K562 (cell line): ENCODE measurements at regions not wholly inside any gene's neighbourhood (a gene's known extent, or its start where the extent isn't known, plus 50 kb on each side); places are given as distances from the start of the nearest gene placed in this dataset.

Source experiments
- ATAC-seq: fragments of 200-7000 bp; cut with Tn5 transposase; 3 replicates; pipeline ENCODE4 v1.9.1; 2020; ENCODE audit warnings: moderate library complexity
- BruUV-seq: library from RNA; stranded (reverse); fragments of 400-500 nt; replicated peaks from 2 replicates; lab custom pipeline; 2021; lab: Mats Ljungman, UMichigan
- CTCF ChIA-PET: fragments of 300-600 bp; formaldehyde crosslinking; extraction: SDS; loops from one replicate; lab custom pipeline; 2021; ENCODE audit warnings: low intra/inter-chr PET ratio; lab: Yijun Ruan, JAX
- POLR2A ChIA-PET: fragments of 300-600, 350-650 bp; sonication (Branson Sonifier 250); formaldehyde crosslinking; extraction: SDS; loops from one replicate; lab custom pipeline; 2021; ENCODE audit warnings: antibody characterized with exemption, inconsistent platforms; lab: Yijun Ruan, JAX
- DNase-seq, 4 experiments: peaks; one replicate each; pipeline versions ENCODE4 v3.0.0 to v3.0.0-alpha.2; 2011 to 2018; ENCODE audit warnings: low spot score in 3 of 4, mixed read lengths in 3 of 4; ENCODE audit errors: extremely low read depth in 1 of 4
- FAIRE-seq: peaks from 2 replicates; lab custom pipeline; 2011; peaks lifted over from hg19 to GRCh38; lab: Jason Lieb, UNC
- H2AFZ ChIP-seq: 2 replicates; pipeline ENCODE4 v1.6.0; 2011; ENCODE audit warnings: low read depth, low read length, control low read depth, inconsistent platforms
- H3K27ac ChIP-seq: fragments of 200-600 bp; 3 replicates; pipeline ENCODE4 v1.8.0; 2011; ENCODE audit warnings: low read depth, mild to moderate bottlenecking, control low read depth, inconsistent platforms, low read length, moderate library complexity, mixed read lengths; ENCODE audit errors: extremely low read depth
- H3K27me3 ChIP-seq, 2 experiments: fragments of 300-600 bp in 1 of 2; 2 replicates in 1 of 2; 3 replicates in 1 of 2; pipeline versions ENCODE4 v1.6.0 to v1.8.0; 2011; ENCODE audit warnings: inconsistent platforms in 2 of 2, low read length in 2 of 2, mild to moderate bottlenecking in 1 of 2, mixed read lengths in 1 of 2, moderate library complexity in 1 of 2; ENCODE audit not compliant: control insufficient read depth in 2 of 2, insufficient read depth in 2 of 2
- H3K36me3 ChIP-seq: fragments of 300-600 bp; 3 replicates; pipeline ENCODE4 v1.8.0; 2011; ENCODE audit warnings: mild to moderate bottlenecking, low read length, inconsistent platforms; ENCODE audit not compliant: control insufficient read depth, insufficient read depth
- H3K4me1 ChIP-seq, 2 experiments: fragments of 200-600 bp in 1 of 2; replicated peaks in 1 of 2; 2 replicates in 1 of 2; 3 replicates in 1 of 2; pipeline versions ENCODE4 v1.5.1 to v1.8.0; 2011; ENCODE audit warnings: inconsistent platforms in 2 of 2, low read length in 2 of 2, mild to moderate bottlenecking in 1 of 2, mixed read lengths in 1 of 2, moderate library complexity in 1 of 2; ENCODE audit not compliant: control insufficient read depth in 2 of 2, insufficient read depth in 2 of 2
- H3K4me2 ChIP-seq: 2 replicates; pipeline ENCODE4 v1.6.1; 2011; ENCODE audit warnings: low read length, control low read depth, inconsistent platforms, mixed read lengths; ENCODE audit not compliant: insufficient read depth
- H3K4me3 ChIP-seq: fragments of 200-600 bp; sonication (generic), shearing (Covaris generic); 2 replicates; pipeline ENCODE4 v1.5.1; 2016; ENCODE audit warnings: control low read depth, inconsistent platforms
- H3K79me2 ChIP-seq: fragments of 200-600 bp; 3 replicates; pipeline ENCODE4 v1.8.0; 2011; ENCODE audit warnings: low read length, inconsistent platforms; ENCODE audit not compliant: control insufficient read depth, insufficient read depth
- H3K9ac ChIP-seq, 2 experiments: 2 replicates each; pipeline versions ENCODE4 v1.6.0 to v1.6.1; 2011; ENCODE audit warnings: low read depth in 2 of 2, low read length in 2 of 2, control low read depth in 1 of 2, inconsistent platforms in 1 of 2, mild to moderate bottlenecking in 1 of 2, mixed read lengths in 1 of 2; ENCODE audit not compliant: insufficient read depth in 1 of 2
- H3K9me1 ChIP-seq: one replicate; pipeline ENCODE4 v1.6.0; 2011; ENCODE audit warnings: inconsistent platforms, mild to moderate bottlenecking, low read length, moderate library complexity; ENCODE audit not compliant: control insufficient read depth, insufficient read depth
- H3K9me3 ChIP-seq: replicated peaks from 2 replicates; pipeline ENCODE4 v1.5.1; 2011; ENCODE audit warnings: low read depth, low read length, inconsistent platforms; ENCODE audit not compliant: control insufficient read depth, insufficient read depth
- H4K20me1 ChIP-seq: replicated peaks from 2 replicates; pipeline ENCODE4 v1.6.1; 2011; ENCODE audit warnings: low read length, inconsistent platforms, mixed read lengths; ENCODE audit not compliant: control insufficient read depth, insufficient read depth
- CEBPB ChIP-seq: fragments of 450-650 bp; IDR thresholded peaks from 2 replicates; pipeline ENCODE4 v1.6.1; 2016; ENCODE audit warnings: missing genetic modification characterization, missing compliant biosample characterization
- CEBPG ChIP-seq, 3 experiments: fragments of 200-800 bp in 1 of 3; sonication (Bioruptor generic) in 1 of 3; sonication (generic) in 1 of 3; formaldehyde crosslinking in 1 of 3; IDR thresholded peaks in 2 of 3; conservative IDR thresholded peaks in 1 of 3; 2 replicates each; pipeline versions ENCODE4 v1.6.1 to v1.8.0; 2016 to 2022; ENCODE audit warnings: missing compliant biosample characterization in 2 of 3, missing genetic modification characterization in 2 of 3, mild to moderate bottlenecking in 1 of 3, missing genetic modification reagents in 1 of 3
- EP300 ChIP-seq: IDR thresholded peaks from 2 replicates; pipeline ENCODE4 v1.6.1; 2012; ENCODE audit warnings: low read length, improper control_type of control experiment
- LCOR ChIP-seq: sonication (generic); formaldehyde crosslinking; IDR thresholded peaks from 2 replicates; pipeline ENCODE4 v1.8.0; 2022; ENCODE audit warnings: mild to moderate bottlenecking, missing genetic modification reagents
- MEIS2 ChIP-seq: fragments of 450-650 bp; IDR thresholded peaks from 2 replicates; pipeline ENCODE4 v1.6.1; 2014; ENCODE audit warnings: mild to moderate bottlenecking; ENCODE audit not compliant: partially characterized antibody
- RAD51 ChIP-seq: fragments of 450-650 bp; IDR thresholded peaks from 2 replicates; pipeline ENCODE4 v1.7.1; 2016; ENCODE audit warnings: low read depth, mild to moderate bottlenecking, borderline replicate concordance
- TRIM24 ChIP-seq, 2 experiments: fragments of 450-650 bp; IDR thresholded peaks; 2 replicates each; pipeline ENCODE4 v1.6.1; 2016
- ZNF584 ChIP-seq: fragments of 200-800 bp; sonication (Bioruptor generic); IDR thresholded peaks from 2 replicates; pipeline ENCODE4 v1.6.1; 2016; ENCODE audit warnings: low read depth, mild to moderate bottlenecking, missing genetic modification characterization, missing compliant biosample characterization
- WGBS: fragments of 100-300 bp; shearing (Covaris generic); methylation state at CpG from one replicate; pipeline ENCODE4 v1.1.6; 2016; ENCODE audit warnings: low coverage, mixed read lengths; ENCODE audit not compliant: insufficient coverage; ENCODE audit errors: missing lambda C conversion rate; 5-methylcytosine and 5-hydroxymethylcytosine counted together
- in situ Hi-C: fragments of 300-500 bp; cut with MboI; formaldehyde crosslinking; loops from 4 replicates; pipeline ENCODE4 v1.15.0; 2018; ENCODE audit warnings: inconsistent platforms, mixed read lengths
- intact Hi-C: fragments of 100-400 bp; cut with micrococcal nuclease; formaldehyde crosslinking; loops from 2 replicates; pipeline ENCODE4 v1.14.2; 2022
- TF ChIP-seq, protein P1 (sequence below): fragments of 450-650 bp; formaldehyde crosslinking; IDR thresholded peaks from 2 replicates; pipeline ENCODE4 v1.4.0; 2020; ENCODE audit warnings: mild to moderate bottlenecking
- TF ChIP-seq, protein P2 (sequence below), 2 experiments: IDR thresholded peaks in 1 of 2; conservative IDR thresholded peaks in 1 of 2; 2 replicates each; pipeline ENCODE4 v1.6.1; 2016; ENCODE audit warnings: low read depth in 2 of 2, mild to moderate bottlenecking in 1 of 2, missing compliant biosample characterization in 1 of 2, missing genetic modification characterization in 1 of 2, moderate library complexity in 1 of 2
- TF ChIP-seq, protein P3 (sequence below), 3 experiments: fragments of 200-800 bp in 1 of 3; sonication (Bioruptor generic) in 1 of 3; sonication (generic) in 1 of 3; formaldehyde crosslinking in 1 of 3; IDR thresholded peaks; 2 replicates each; pipeline versions ENCODE4 v1.6.1 to v1.8.0; 2016 to 2022; ENCODE audit warnings: mild to moderate bottlenecking in 2 of 3, missing compliant biosample characterization in 2 of 3, missing genetic modification characterization in 2 of 3, missing genetic modification reagents in 1 of 3
- TF ChIP-seq, protein P4 (sequence below), 3 experiments: IDR thresholded peaks in 2 of 3; conservative IDR thresholded peaks in 1 of 3; 2 replicates each; pipeline ENCODE4 v1.5.1; 2011 to 2012; ENCODE audit warnings: low read length in 3 of 3, mild to moderate bottlenecking in 3 of 3, control low read depth in 2 of 3, improper control_type of control experiment in 1 of 3, inconsistent platforms in 1 of 3, low read depth in 1 of 3, mixed read lengths in 1 of 3, moderate library complexity in 1 of 3; ENCODE audit not compliant: insufficient read depth in 2 of 3
- TF ChIP-seq, protein P5 (sequence below): conservative IDR thresholded peaks from 2 replicates; pipeline ENCODE4 v1.6.1; 2011; ENCODE audit warnings: low read depth, mild to moderate bottlenecking, low read length; ENCODE audit not compliant: control insufficient read depth

DNA sequence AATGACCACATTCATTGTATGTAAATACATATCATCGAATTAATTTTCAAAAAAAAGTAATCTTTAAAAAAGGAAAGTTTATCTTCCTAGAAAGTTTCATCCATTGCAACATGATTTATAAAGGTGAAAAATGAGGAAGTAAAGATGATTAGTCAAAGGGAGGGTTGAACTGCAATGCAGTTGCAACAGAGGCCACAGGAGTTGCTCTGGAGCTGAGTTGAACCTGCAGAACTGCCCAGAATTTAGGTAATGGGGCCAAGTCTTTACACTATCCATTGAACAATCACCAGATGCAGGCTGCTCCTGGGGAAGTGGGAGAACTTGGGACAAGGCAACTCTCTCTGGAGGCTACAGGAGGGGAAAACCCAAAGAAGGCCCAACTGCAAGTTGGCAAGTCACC lies 390.7 kb downstream of the METTL4 start:
- ATAC-seq, result peak; percentile 69; the same call in 2 of the 3 replicates
- H3K9me1 ChIP-seq, result no peaks in the 10 kb centered on the region
- no peak overlapping the region for H2AFZ ChIP-seq
- H3K4me2 ChIP-seq, result no peak overlapping the region
- no peak for FAIRE-seq
- CTCF ChIA-PET, result no interaction called here
- no peaks in the 10 kb centered on the region for H3K27me3 ChIP-seq
- no peaks in the 10 kb centered on the region for H3K36me3 ChIP-seq
- no peak overlapping the region for H3K27ac ChIP-seq
- H3K4me3 ChIP-seq, result no peak overlapping the region
- intact Hi-C loops, result no loop called here
- BruUV-seq, result no TSS peak
- no peaks in the 10 kb centered on the region; a peak in 1 of 5 replicates for H3K4me1 ChIP-seq
- POLR2A ChIA-PET, result no interaction called here
- H3K79me2 ChIP-seq, result no peaks in the 10 kb centered on the region
- in situ Hi-C loops, result no loop called here
- H3K9me3 ChIP-seq, result no peaks in the 10 kb centered on the region
- WGBS, result 0% methylated on average over 1 of the region's 1 CpG
- peak in 2 of 4 experiments; percentile 8 to 12 for DNase-seq
- no peaks in the 10 kb centered on the region for H4K20me1 ChIP-seq
- H3K9ac ChIP-seq, result no peak overlapping the region
- TF ChIP-seq ZNF584 (CRISPR knock-in tag), result no peak
- no peak for TF ChIP-seq EP300
- TF ChIP-seq, protein P1, sequence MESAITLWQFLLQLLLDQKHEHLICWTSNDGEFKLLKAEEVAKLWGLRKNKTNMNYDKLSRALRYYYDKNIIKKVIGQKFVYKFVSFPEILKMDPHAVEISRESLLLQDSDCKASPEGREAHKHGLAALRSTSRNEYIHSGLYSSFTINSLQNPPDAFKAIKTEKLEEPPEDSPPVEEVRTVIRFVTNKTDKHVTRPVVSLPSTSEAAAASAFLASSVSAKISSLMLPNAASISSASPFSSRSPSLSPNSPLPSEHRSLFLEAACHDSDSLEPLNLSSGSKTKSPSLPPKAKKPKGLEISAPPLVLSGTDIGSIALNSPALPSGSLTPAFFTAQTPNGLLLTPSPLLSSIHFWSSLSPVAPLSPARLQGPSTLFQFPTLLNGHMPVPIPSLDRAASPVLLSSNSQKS (CRISPR knock-in tag), result no peak
- TF ChIP-seq, protein P2, sequence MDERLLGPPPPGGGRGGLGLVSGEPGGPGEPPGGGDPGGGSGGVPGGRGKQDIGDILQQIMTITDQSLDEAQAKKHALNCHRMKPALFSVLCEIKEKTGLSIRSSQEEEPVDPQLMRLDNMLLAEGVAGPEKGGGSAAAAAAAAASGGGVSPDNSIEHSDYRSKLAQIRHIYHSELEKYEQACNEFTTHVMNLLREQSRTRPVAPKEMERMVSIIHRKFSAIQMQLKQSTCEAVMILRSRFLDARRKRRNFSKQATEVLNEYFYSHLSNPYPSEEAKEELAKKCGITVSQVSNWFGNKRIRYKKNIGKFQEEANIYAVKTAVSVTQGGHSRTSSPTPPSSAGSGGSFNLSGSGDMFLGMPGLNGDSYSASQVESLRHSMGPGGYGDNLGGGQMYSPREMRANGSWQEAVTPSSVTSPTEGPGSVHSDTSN (CRISPR knock-in tag; IDR thresholded peaks at IDR 0.05; ENCODE audit: low read depth), result no peak
- TF ChIP-seq, protein P2 (tag; conservative IDR thresholded peaks at IDR 0.05; ENCODE audit: low read depth), result peak; percentile 55
- TF ChIP-seq, protein P3, sequence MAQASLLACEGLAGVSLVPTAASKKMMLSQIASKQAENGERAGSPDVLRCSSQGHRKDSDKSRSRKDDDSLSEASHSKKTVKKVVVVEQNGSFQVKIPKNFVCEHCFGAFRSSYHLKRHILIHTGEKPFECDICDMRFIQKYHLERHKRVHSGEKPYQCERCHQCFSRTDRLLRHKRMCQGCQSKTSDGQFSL (CRISPR knock-in tag; IDR thresholded peaks at IDR 0.05), result no peak
- TF ChIP-seq, protein P3 (tag; IDR thresholded peaks at IDR 0.05), result no peak
- TF ChIP-seq LCOR (CRISPR knock-in tag), result no peak
- no peak for TF ChIP-seq RAD51
- peak; percentile 47; the same call in 1 of the 2 replicates for TF ChIP-seq CEBPG (CRISPR knock-in tag; IDR thresholded peaks at IDR 0.05)
- TF ChIP-seq CEBPG (tag; conservative IDR thresholded peaks at IDR 0.05 in 1 of 2, IDR thresholded peaks at IDR 0.05 in 1 of 2), result peak; percentile 54 to 78
- TF ChIP-seq TRIM24 (IDR thresholded peaks at IDR 0.05), result peak; percentile 37 to 45; a peak in 1 of 4 replicates
- TF ChIP-seq, protein P4, sequence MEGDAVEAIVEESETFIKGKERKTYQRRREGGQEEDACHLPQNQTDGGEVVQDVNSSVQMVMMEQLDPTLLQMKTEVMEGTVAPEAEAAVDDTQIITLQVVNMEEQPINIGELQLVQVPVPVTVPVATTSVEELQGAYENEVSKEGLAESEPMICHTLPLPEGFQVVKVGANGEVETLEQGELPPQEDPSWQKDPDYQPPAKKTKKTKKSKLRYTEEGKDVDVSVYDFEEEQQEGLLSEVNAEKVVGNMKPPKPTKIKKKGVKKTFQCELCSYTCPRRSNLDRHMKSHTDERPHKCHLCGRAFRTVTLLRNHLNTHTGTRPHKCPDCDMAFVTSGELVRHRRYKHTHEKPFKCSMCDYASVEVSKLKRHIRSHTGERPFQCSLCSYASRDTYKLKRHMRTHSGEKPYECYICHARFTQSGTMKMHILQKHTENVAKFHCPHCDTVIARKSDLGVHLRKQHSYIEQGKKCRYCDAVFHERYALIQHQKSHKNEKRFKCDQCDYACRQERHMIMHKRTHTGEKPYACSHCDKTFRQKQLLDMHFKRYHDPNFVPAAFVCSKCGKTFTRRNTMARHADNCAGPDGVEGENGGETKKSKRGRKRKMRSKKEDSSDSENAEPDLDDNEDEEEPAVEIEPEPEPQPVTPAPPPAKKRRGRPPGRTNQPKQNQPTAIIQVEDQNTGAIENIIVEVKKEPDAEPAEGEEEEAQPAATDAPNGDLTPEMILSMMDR (IDR thresholded peaks at IDR 0.05 in 2 of 3, conservative IDR thresholded peaks at IDR 0.05 in 1 of 3; ENCODE audit: insufficient read depth in 2 of 3, low read depth in 1 of 3, low read length in 3 of 3), result peak; percentile 8 to 35 (median 20); a peak in 1 of 6 replicates
- peak; percentile 74 for TF ChIP-seq CEBPB
- TF ChIP-seq MEIS2, result peak; percentile 51
- TF ChIP-seq, protein P5, sequence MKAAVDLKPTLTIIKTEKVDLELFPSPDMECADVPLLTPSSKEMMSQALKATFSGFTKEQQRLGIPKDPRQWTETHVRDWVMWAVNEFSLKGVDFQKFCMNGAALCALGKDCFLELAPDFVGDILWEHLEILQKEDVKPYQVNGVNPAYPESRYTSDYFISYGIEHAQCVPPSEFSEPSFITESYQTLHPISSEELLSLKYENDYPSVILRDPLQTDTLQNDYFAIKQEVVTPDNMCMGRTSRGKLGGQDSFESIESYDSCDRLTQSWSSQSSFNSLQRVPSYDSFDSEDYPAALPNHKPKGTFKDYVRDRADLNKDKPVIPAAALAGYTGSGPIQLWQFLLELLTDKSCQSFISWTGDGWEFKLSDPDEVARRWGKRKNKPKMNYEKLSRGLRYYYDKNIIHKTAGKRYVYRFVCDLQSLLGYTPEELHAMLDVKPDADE, result no peak
